K562 (cell line): ENCODE measurements at regions not wholly inside any gene's neighbourhood (a gene's known extent, or its start where the extent isn't known, plus 50 kb on each side); places are given as distances from the start of the nearest gene placed in this dataset.
"Not testable (repeated sequence)": the region's sequence is repeated elsewhere in the genome, so short reads cannot be mapped to it uniquely, and the experiment has no call there.

Experiments
- DDX20 ChIP-seq: fragments of 450-650 bp; IDR thresholded peaks from 2 replicates; pipeline ENCODE4 v1.6.1; 2016; ENCODE audit warnings: missing genetic modification characterization, low read depth, mild to moderate bottlenecking, missing compliant biosample characterization, moderate library complexity
- DMBX1 ChIP-seq: fragments of 250-450 bp; sonication (Bioruptor Pico); IDR thresholded peaks from 2 replicates; pipeline ENCODE4 v1.8.0; 2022; ENCODE audit warnings: inconsistent platforms, mild to moderate bottlenecking, moderate library complexity, borderline replicate concordance
- POLR2AphosphoS5 ChIP-seq: IDR thresholded peaks from 2 replicates; pipeline ENCODE4 v1.6.1; 2011; ENCODE audit warnings: mild to moderate bottlenecking, low read depth, low read length, moderate library complexity; ENCODE audit not compliant: control insufficient read depth, insufficient read depth
- RBFOX2 ChIP-seq: fragments of 200-400 bp; formaldehyde crosslinking; IDR thresholded peaks from 2 replicates; pipeline ENCODE4 v1.6.1; 2017; ENCODE audit warnings: low read depth, mild to moderate bottlenecking, low read length, moderate library complexity
- SAP30 ChIP-seq: fragments of 200-600 bp; sonication (generic); IDR thresholded peaks from 2 replicates; pipeline ENCODE4 v1.6.1; 2012; ENCODE audit warnings: borderline replicate concordance, low read depth, mild to moderate bottlenecking, moderate library complexity, low read length, control low read depth, inconsistent platforms; ENCODE audit not compliant: insufficient read depth, poor library complexity, severe bottlenecking
- ZNF436 ChIP-seq: fragments of 250-450, 450-650 bp; sonication (Bioruptor Pico); formaldehyde crosslinking; IDR thresholded peaks from 2 replicates; pipeline ENCODE4 v1.7.0; 2020; ENCODE audit warnings: mild to moderate bottlenecking
- TF ChIP-seq, protein P1 (sequence below): sonication (generic); formaldehyde crosslinking; IDR thresholded peaks from 2 replicates; pipeline ENCODE4 v1.8.0; 2022; ENCODE audit warnings: mild to moderate bottlenecking, missing genetic modification reagents, borderline replicate concordance
- TF ChIP-seq, protein P2 (sequence below), 2 experiments: fragments of 450-650 bp; conservative IDR thresholded peaks; 2 replicates each; pipeline ENCODE4 v1.6.1; 2017; ENCODE audit warnings: mild to moderate bottlenecking in 2 of 2, moderate library complexity in 2 of 2
- TF ChIP-seq, protein P3 (sequence below), 2 experiments: fragments of 450-650 bp in 1 of 2; sonication (generic) in 1 of 2; formaldehyde crosslinking in 1 of 2; IDR thresholded peaks; 2 replicates each; pipeline versions ENCODE4 v1.7.1 to v1.9.0; 2016 to 2022; ENCODE audit warnings: inconsistent platforms in 1 of 2, mild to moderate bottlenecking in 1 of 2, missing genetic modification reagents in 1 of 2
- TF ChIP-seq, protein P4 (sequence below): fragments of 450-650 bp; formaldehyde crosslinking; IDR thresholded peaks from 2 replicates; pipeline ENCODE4 v1.4.0; 2020; ENCODE audit warnings: mild to moderate bottlenecking

DNA sequence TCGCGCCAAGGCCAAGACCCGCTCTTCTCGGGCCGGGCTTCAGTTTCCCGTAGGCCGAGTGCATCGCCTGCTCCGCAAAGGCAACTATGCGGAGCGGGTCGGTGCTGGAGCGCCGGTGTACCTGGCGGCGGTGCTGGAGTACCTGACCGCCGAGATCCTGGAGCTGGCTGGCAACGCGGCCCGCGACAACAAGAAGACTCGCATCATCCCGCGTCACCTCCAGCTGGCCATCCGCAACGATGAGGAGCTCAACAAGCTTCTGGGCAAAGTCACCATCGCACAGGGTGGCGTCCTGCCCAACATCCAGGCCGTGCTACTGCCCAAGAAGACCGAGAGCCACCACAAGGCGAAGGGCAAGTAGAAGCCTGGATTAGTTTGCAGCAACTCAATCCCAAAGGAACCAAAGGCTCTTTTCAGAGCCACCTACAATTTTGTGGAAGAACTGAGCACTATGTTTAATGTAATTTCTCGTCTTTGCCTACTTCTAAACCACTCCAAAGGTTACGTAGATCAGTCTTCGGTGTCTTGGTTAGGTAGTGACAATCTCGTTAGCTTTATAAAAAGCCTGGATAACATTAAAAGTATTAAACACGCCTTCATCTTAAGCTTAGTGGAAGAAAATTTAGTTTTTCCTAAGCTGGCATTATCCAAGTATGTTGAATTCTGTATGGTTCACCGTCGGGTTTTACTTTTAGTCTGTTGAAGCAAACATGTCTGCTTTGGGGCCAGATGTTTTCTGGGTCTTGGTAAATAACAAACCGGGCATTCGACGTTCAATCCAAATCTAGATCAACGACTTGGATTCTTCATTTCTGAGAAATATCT is 103.7 kb downstream of the OR2B2 start (continued):
- TF ChIP-seq, protein P1, sequence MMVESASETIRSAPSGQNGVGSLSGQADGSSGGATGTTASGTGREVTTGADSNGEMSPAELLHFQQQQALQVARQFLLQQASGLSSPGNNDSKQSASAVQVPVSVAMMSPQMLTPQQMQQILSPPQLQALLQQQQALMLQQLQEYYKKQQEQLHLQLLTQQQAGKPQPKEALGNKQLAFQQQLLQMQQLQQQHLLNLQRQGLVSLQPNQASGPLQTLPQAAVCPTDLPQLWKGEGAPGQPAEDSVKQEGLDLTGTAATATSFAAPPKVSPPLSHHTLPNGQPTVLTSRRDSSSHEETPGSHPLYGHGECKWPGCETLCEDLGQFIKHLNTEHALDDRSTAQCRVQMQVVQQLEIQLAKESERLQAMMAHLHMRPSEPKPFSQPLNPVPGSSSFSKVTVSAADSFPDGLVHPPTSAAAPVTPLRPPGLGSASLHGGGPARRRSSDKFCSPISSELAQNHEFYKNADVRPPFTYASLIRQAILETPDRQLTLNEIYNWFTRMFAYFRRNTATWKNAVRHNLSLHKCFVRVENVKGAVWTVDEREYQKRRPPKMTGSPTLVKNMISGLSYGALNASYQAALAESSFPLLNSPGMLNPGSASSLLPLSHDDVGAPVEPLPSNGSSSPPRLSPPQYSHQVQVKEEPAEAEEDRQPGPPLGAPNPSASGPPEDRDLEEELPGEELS (CRISPR knock-in tag), result peak; percentile 55; the same call in 1 of the 2 replicates
- TF ChIP-seq, protein P2, sequence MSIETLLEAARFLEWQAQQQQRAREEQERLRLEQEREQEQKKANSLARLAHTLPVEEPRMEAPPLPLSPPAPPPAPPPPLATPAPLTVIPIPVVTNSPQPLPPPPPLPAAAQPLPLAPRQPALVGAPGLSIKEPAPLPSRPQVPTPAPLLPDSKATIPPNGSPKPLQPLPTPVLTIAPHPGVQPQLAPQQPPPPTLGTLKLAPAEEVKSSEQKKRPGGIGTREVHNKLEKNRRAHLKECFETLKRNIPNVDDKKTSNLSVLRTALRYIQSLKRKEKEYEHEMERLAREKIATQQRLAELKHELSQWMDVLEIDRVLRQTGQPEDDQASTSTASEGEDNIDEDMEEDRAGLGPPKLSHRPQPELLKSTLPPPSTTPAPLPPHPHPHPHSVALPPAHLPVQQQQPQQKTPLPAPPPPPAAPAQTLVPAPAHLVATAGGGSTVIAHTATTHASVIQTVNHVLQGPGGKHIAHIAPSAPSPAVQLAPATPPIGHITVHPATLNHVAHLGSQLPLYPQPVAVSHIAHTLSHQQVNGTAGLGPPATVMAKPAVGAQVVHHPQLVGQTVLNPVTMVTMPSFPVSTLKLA (conservative IDR thresholded peaks at IDR 0.05), result peak in 1 of 2 experiments; percentile 38; a peak in 2 of 4 replicates
- TF ChIP-seq DDX20 (tag) (peak; percentile 15; the same call in 1 of the 2 replicates), RBFOX2 (peak; percentile 85), DMBX1 (0 out of 2 replicates have a peak, but pooled peaks have one; percentile 17), ZNF436 (CRISPR knock-in tag) (peak; percentile 88), SAP30 (peak; percentile 72), POLR2AphosphoS5 (peak; percentile 94)
- TF ChIP-seq, protein P3, sequence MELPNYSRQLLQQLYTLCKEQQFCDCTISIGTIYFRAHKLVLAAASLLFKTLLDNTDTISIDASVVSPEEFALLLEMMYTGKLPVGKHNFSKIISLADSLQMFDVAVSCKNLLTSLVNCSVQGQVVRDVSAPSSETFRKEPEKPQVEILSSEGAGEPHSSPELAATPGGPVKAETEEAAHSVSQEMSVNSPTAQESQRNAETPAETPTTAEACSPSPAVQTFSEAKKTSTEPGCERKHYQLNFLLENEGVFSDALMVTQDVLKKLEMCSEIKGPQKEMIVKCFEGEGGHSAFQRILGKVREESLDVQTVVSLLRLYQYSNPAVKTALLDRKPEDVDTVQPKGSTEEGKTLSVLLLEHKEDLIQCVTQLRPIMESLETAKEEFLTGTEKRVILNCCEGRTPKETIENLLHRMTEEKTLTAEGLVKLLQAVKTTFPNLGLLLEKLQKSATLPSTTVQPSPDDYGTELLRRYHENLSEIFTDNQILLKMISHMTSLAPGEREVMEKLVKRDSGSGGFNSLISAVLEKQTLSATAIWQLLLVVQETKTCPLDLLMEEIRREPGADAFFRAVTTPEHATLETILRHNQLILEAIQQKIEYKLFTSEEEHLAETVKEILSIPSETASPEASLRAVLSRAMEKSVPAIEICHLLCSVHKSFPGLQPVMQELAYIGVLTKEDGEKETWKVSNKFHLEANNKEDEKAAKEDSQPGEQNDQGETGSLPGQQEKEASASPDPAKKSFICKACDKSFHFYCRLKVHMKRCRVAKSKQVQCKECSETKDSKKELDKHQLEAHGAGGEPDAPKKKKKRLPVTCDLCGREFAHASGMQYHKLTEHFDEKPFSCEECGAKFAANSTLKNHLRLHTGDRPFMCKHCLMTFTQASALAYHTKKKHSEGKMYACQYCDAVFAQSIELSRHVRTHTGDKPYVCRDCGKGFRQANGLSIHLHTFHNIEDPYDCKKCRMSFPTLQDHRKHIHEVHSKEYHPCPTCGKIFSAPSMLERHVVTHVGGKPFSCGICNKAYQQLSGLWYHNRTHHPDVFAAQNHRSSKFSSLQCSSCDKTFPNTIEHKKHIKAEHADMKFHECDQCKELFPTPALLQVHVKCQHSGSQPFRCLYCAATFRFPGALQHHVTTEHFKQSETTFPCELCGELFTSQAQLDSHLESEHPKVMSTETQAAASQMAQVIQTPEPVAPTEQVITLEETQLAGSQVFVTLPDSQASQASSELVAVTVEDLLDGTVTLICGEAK (IDR thresholded peaks at IDR 0.05), result 0 out of 2 replicates have a peak, but pooled peaks have one; percentile 21
- TF ChIP-seq, protein P3 (CRISPR knock-in tag; IDR thresholded peaks at IDR 0.05), result not testable (repeated sequence)
- TF ChIP-seq, protein P4, sequence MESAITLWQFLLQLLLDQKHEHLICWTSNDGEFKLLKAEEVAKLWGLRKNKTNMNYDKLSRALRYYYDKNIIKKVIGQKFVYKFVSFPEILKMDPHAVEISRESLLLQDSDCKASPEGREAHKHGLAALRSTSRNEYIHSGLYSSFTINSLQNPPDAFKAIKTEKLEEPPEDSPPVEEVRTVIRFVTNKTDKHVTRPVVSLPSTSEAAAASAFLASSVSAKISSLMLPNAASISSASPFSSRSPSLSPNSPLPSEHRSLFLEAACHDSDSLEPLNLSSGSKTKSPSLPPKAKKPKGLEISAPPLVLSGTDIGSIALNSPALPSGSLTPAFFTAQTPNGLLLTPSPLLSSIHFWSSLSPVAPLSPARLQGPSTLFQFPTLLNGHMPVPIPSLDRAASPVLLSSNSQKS (CRISPR knock-in tag), result 0 out of 2 replicates have a peak, but pooled peaks have one; percentile 43
